ENCODE measurements at regions not wholly inside any gene's neighbourhood (a gene's known extent, or its start where the extent isn't known, plus 50 kb on each side); places are given as distances from the start of the nearest gene placed in this dataset.

DNA sequence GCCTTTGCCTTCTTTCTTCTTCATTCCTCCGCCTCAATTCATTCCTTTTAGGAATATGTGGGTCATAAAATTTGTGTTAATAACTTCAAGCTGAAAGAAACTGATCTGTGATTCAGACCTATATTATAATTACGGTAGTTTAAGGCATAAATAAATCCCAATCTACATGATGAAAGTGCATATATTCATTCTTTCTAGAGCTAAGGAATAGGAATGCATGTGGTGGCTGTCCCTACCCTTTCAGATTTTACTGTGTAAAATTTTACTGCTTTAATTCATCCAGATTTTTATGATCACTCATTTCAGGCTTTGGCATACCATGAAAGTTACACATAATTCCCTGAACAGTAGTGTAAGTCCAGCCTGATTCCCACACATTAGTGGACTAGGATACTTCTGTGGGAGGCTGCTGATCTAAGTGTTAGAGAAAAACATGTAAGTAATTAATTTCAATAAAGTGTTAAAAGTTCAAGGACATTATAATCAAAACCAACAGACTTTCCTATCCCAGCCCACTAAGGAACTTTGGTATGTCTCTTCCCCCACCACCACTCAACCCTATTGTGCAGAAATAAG lies 83.1 kb downstream of the HINT1 start:
- Histone ChIP-seq H3K9ac (ENCODE audit: low read length) (no peak overlapping the region), H3K27me3 (ENCODE audit: insufficient read depth, low read length) (no peaks in the 10 kb centered on the region), H3K4me3 (replicated peaks in 1 of 2; ENCODE audit: low read depth in 1 of 2, low read length in 2 of 2) (no peak overlapping the region), H3K4me1 (ENCODE audit: control insufficient read depth in 1 of 2, insufficient read depth in 2 of 2, low read length in 2 of 2) (no peaks in the 10 kb centered on the region), H3K79me2 (ENCODE audit: insufficient read depth, low read length) (no peaks in the 10 kb centered on the region), H3K9me3 (ENCODE audit: control insufficient read depth in 1 of 2, insufficient read depth in 1 of 2, low read depth in 1 of 2, low read length in 2 of 2) (no peaks in the 10 kb centered on the region), H2AFZ (ENCODE audit: low read depth, low read length, poor library complexity, severe bottlenecking) (no peak overlapping the region), H3K36me3 (ENCODE audit: control insufficient read depth in 1 of 2, insufficient read depth in 2 of 2, low read length in 2 of 2) (no peaks in the 10 kb centered on the region), H4K20me1 (ENCODE audit: insufficient read depth) (no peaks in the 10 kb centered on the region), H3K4me2 (ENCODE audit: low read length) (no peak overlapping the region), H3K27ac (ENCODE audit: low read depth, low read length) (no peak overlapping the region), H3K9me2 (ENCODE audit: insufficient read depth) (no peaks in the 10 kb centered on the region)
- no TSS peak for BruUV-seq (replicated peaks)
- POLR2A ChIA-PET: no interaction called here
- ATAC-seq: no peak
- TF ChIP-seq, protein P1, sequence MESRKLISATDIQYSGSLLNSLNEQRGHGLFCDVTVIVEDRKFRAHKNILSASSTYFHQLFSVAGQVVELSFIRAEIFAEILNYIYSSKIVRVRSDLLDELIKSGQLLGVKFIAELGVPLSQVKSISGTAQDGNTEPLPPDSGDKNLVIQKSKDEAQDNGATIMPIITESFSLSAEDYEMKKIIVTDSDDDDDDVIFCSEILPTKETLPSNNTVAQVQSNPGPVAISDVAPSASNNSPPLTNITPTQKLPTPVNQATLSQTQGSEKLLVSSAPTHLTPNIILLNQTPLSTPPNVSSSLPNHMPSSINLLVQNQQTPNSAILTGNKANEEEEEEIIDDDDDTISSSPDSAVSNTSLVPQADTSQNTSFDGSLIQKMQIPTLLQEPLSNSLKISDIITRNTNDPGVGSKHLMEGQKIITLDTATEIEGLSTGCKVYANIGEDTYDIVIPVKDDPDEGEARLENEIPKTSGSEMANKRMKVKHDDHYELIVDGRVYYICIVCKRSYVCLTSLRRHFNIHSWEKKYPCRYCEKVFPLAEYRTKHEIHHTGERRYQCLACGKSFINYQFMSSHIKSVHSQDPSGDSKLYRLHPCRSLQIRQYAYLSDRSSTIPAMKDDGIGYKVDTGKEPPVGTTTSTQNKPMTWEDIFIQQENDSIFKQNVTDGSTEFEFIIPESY (IDR thresholded peaks at IDR 0.05; ENCODE audit: extremely low read depth, insufficient replicate concordance, low read length): no peak
- TF ChIP-seq EGR1 (IDR thresholded peaks at IDR 0.05; ENCODE audit: low read depth): no peak
- TF ChIP-seq EZH2 (IDR thresholded peaks at IDR 0.05): no peak
- TF ChIP-seq CEBPB (IDR thresholded peaks at IDR 0.05; ENCODE audit: low read depth): no peak
- TF ChIP-seq SIN3A (IDR thresholded peaks at IDR 0.05; ENCODE audit: low read depth): no peak
- no peak for TF ChIP-seq TCF7L2 (IDR thresholded peaks at IDR 0.05; ENCODE audit: borderline replicate concordance, extremely low read depth, insufficient read depth, insufficient read length)
- no peak for TF ChIP-seq ATF3 (IDR thresholded peaks at IDR 0.05)
- no peak for TF ChIP-seq ZFX (IDR thresholded peaks at IDR 0.05)
- TF ChIP-seq YY1 (IDR thresholded peaks at IDR 0.05; ENCODE audit: extremely low read depth, insufficient replicate concordance, low read depth, low read length): no peak
- no peak for TF ChIP-seq EZH2phosphoT487 (IDR thresholded peaks at IDR 0.05; ENCODE audit: borderline replicate concordance)
- no peak for TF ChIP-seq POLR2A (IDR thresholded peaks at IDR 0.05; ENCODE audit: borderline replicate concordance, extremely low read depth, insufficient read depth, insufficient read length)
- TF ChIP-seq SP1 (IDR thresholded peaks at IDR 0.05; ENCODE audit: low read depth): no peak
- intact Hi-C loops (cut with micrococcal nuclease): no loop called here
- CTCF ChIA-PET: no interaction called here
- RAD21 ChIA-PET (ENCODE audit: low non-redundant PET in 1 of 2, low total read pairs in 2 of 2, uncharacterized antibody in 2 of 2, unreplicated experiment in 2 of 2): no interaction called here
- no peak for DNase-seq (ENCODE audit: low read depth, low spot score)

Data from HCT116 (cell line).